Panc1 (cell line): ENCODE measurements at regions not wholly inside any gene's neighbourhood (a gene's known extent, or its start where the extent isn't known, plus 50 kb on each side); places are given as distances from the start of the nearest gene placed in this dataset.

Experiments
- ATAC-seq: fragments of 200-7000 bp; cut with Tn5 transposase; 2 replicates; pipeline ENCODE4 v1.9.1; 2020; ENCODE audit warnings: mild to moderate bottlenecking, moderate library complexity
- BruUV-seq: library from RNA; stranded (reverse); fragments of 400-500 nt; replicated peaks from 2 replicates; lab custom pipeline; 2021; lab: Mats Ljungman, UMichigan
- CTCF ChIA-PET: fragments of 300-600 bp; sonication (Branson Sonifier 250); formaldehyde crosslinking; loops from one replicate; lab custom pipeline; 2022; ENCODE audit warnings: antibody characterized with exemption; lab: Charles Lee
- POLR2A ChIA-PET: fragments of 300-600 bp; sonication (Branson Sonifier 250); formaldehyde crosslinking; loops from one replicate; lab custom pipeline; 2022; ENCODE audit warnings: antibody characterized with exemption; lab: Charles Lee
- DNase-seq: peaks from one replicate; pipeline ENCODE4 v3.0.0-alpha.2; 2010; ENCODE audit warnings: low read depth, low spot score
- H3K27ac ChIP-seq: 2 replicates; pipeline ENCODE4 v1.5.1; 2011; ENCODE audit warnings: mild to moderate bottlenecking, low read length, inconsistent platforms
- H3K27me3 ChIP-seq: fragments of 200-500 bp; sonication (Bioruptor generic); 2 replicates; pipeline ENCODE4 v1.6.0; 2014; ENCODE audit warnings: low read length, inconsistent platforms; ENCODE audit not compliant: control insufficient read depth, insufficient read depth
- H3K36me3 ChIP-seq: fragments of 200-500 bp; sonication (Bioruptor generic); 2 replicates; pipeline ENCODE4 v1.5.1; 2014; ENCODE audit warnings: inconsistent platforms, mild to moderate bottlenecking, low read length, moderate library complexity; ENCODE audit not compliant: control insufficient read depth, insufficient read depth
- H3K4me1 ChIP-seq: 2 replicates; pipeline ENCODE4 v1.5.1; 2011; ENCODE audit warnings: inconsistent platforms, mild to moderate bottlenecking, low read length, moderate library complexity; ENCODE audit not compliant: control insufficient read depth, insufficient read depth
- H3K4me3 ChIP-seq, 2 experiments: 2 replicates each; pipeline ENCODE4 v1.5.1; 2011 to 2012; ENCODE audit warnings: low read depth in 2 of 2, low read length in 2 of 2, mild to moderate bottlenecking in 2 of 2, inconsistent platforms in 1 of 2, moderate library complexity in 1 of 2
- H3K9me3 ChIP-seq: fragments of 200-500 bp; sonication (Bioruptor generic); 2 replicates; pipeline ENCODE4 v1.5.1; 2014; ENCODE audit warnings: low read depth, mild to moderate bottlenecking, inconsistent platforms, low read length, moderate library complexity; ENCODE audit not compliant: control insufficient read depth, insufficient read depth
- CTCF ChIP-seq: fragments of 450-650 bp; IDR thresholded peaks from 2 replicates; pipeline ENCODE4 v1.5.1; 2017; ENCODE audit warnings: mild to moderate bottlenecking
- POLR2AphosphoS5 ChIP-seq: IDR thresholded peaks from 2 replicates; pipeline ENCODE4 v1.6.1; 2012; ENCODE audit warnings: mild to moderate bottlenecking, low read depth, low read length, moderate library complexity
- REST ChIP-seq, 2 experiments: IDR thresholded peaks; 2 replicates each; pipeline ENCODE4 v1.6.1; 2011 to 2012; ENCODE audit warnings: low read depth in 2 of 2, control low read depth in 1 of 2, low read length in 1 of 2, mild to moderate bottlenecking in 1 of 2, moderate library complexity in 1 of 2; ENCODE audit not compliant: insufficient read depth in 1 of 2
- SIN3A ChIP-seq: IDR thresholded peaks from 2 replicates; pipeline ENCODE4 v1.6.1; 2012; ENCODE audit warnings: low read depth, mild to moderate bottlenecking, low read length, moderate library complexity, borderline replicate concordance; ENCODE audit not compliant: insufficient read depth
- TCF7L2 ChIP-seq: IDR thresholded peaks from 2 replicates; pipeline ENCODE4 v1.6.1; 2011; ENCODE audit warnings: mild to moderate bottlenecking, low read depth, low read length, inconsistent platforms
- in situ Hi-C: cut with HindIII; loops from 2 replicates; pipeline ENCODE4 v1.10.0; 2016; ENCODE audit warnings: low sequenced_read_pairs, low pct_unique_long_range_greater_than_20kb
- intact Hi-C: fragments of 100-400 bp; cut with micrococcal nuclease; formaldehyde crosslinking; loops from one replicate; pipeline ENCODE4 v1.10.0; 2022; ENCODE audit not compliant: unreplicated experiment

GRCh38 chr2:122634920-122635319 is 879.5 kb downstream of the TSN start:
- Histone ChIP-seq H3K4me1 (no peaks in the 10 kb centered on the region), H3K36me3 (no peaks in the 10 kb centered on the region), H3K27ac (no peak overlapping the region), H3K9me3 (peaks cover 3% of the 10 kb centered on the region; the same call in 1 of the 2 replicates), H3K4me3 (no peak overlapping the region), H3K27me3 (no peaks in the 10 kb centered on the region)
- in situ Hi-C loops (no loop called here), intact Hi-C loops (no loop called here)
- CTCF ChIA-PET = no interaction called here
- BruUV-seq = no TSS peak
- ATAC-seq = no peak
- POLR2A ChIA-PET = no interaction called here
- no peak for DNase-seq
- TF ChIP-seq POLR2AphosphoS5 (no peak), REST (IDR thresholded peaks at IDR 0.05; ENCODE audit: insufficient read depth in 1 of 2, low read depth in 2 of 2, low read length in 1 of 2) (no peak), TCF7L2 (no peak), SIN3A (no peak), CTCF (no peak)

- ChIA-PET CTCF (no interaction called here), POLR2A (no interaction called here)
- no peak for DNase-seq
- Histone ChIP-seq H3K9me3 (peaks cover 3% of the 10 kb centered on the region; the same call in 1 of the 2 replicates), H3K36me3 (no peaks in the 10 kb centered on the region), H3K4me3 (no peak overlapping the region), H3K4me1 (no peaks in the 10 kb centered on the region), H3K27ac (no peak overlapping the region), H3K27me3 (no peaks in the 10 kb centered on the region)
- no peak for ATAC-seq
- TF ChIP-seq REST (IDR thresholded peaks at IDR 0.05; ENCODE audit: insufficient read depth in 1 of 2, low read depth in 2 of 2, low read length in 1 of 2) = no peak
- TF ChIP-seq TCF7L2 = no peak
- no peak for TF ChIP-seq POLR2AphosphoS5
- TF ChIP-seq SIN3A = no peak
- no peak for TF ChIP-seq CTCF
- no TSS peak for BruUV-seq
- intact Hi-C loops (no loop called here), in situ Hi-C loops (no loop called here)
Measured at GRCh38 chr2:122635686-122636085, 880.2 kb downstream of the TSN start.
